ENCODE measurements at regions not wholly inside any gene's neighbourhood (a gene's known extent, or its start where the extent isn't known, plus 50 kb on each side); places are given as distances from the start of the nearest gene placed in this dataset.

DNA sequence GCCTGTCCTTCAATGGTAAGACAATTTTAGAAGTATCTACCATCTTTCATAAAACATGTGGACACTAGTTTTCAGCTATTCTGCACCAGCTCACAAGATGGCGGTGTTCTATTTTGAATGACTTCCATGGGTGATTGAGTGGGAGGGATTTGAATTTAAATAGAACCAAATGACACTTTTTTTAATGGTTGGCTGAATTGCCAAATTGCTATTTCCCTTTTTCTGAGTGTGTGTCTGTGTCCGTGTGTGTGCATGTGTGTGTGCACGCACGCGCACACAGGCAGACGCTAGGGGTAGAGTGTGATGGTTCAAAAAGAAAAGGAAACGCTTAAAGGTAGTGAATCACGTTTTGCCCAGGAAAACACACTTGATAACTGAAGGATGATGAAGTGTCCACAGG, 362.6 kb downstream of the DAD1 start:
- Histone ChIP-seq H2AFZ (ENCODE audit: low read length) (peak overlapping the region; percentile 67), H3F3A (ENCODE audit: low read length, unreplicated experiment) (no peaks in the 10 kb centered on the region), H3K36me3 (ENCODE audit: low read depth, low read length) (no peaks in the 10 kb centered on the region), H3K27ac (ENCODE audit: low read length) (no peak overlapping the region), H3K27me3 (ENCODE audit: low read length) (no peaks in the 10 kb centered on the region), H4K20me1 (ENCODE audit: low read length) (no peaks in the 10 kb centered on the region), H3K9ac (ENCODE audit: low read length) (no peak overlapping the region), H3K79me2 (ENCODE audit: low read length) (no peaks in the 10 kb centered on the region), H3K9me2 (replicated peaks; ENCODE audit: low read length) (no peaks in the 10 kb centered on the region), H3K4me2 (ENCODE audit: low read length) (peak overlapping the region; percentile 58), H3K4me1 (ENCODE audit: insufficient read depth, low read length) (peaks cover 16% of the 10 kb centered on the region), H3K4me3 (ENCODE audit: low read length) (peak overlapping the region; percentile 14; the same call in 1 of the 2 replicates), H3K9me3 (ENCODE audit: low read length) (no peaks in the 10 kb centered on the region)
- intact Hi-C loops (cut with micrococcal nuclease) = loop anchor here (1.0 to 2.0 kb wide), 5 partner anchors 24 to 154 kb away; no protein-coding TSS in a partner anchor
- ChIA-PET CTCF (interaction anchor here (1.1 to 2.1 kb wide), 4 partner anchors 25 to 164 kb away, joined by 3 to 9 read pairs (median 6); no protein-coding TSS in a partner anchor), POLR2A (ENCODE audit: unreplicated experiment) (interaction anchor here (0.5 kb wide), 1 partner anchor 246 kb away, joined by 4 read pairs; no protein-coding TSS in a partner anchor)
- ATAC-seq (peak; percentile 65), DNase-seq (peak; percentile 77)
- TF ChIP-seq EZH2phosphoT487 (IDR thresholded peaks at IDR 0.05; ENCODE audit: borderline replicate concordance, low read length) = no peak
- TF ChIP-seq, protein P1, sequence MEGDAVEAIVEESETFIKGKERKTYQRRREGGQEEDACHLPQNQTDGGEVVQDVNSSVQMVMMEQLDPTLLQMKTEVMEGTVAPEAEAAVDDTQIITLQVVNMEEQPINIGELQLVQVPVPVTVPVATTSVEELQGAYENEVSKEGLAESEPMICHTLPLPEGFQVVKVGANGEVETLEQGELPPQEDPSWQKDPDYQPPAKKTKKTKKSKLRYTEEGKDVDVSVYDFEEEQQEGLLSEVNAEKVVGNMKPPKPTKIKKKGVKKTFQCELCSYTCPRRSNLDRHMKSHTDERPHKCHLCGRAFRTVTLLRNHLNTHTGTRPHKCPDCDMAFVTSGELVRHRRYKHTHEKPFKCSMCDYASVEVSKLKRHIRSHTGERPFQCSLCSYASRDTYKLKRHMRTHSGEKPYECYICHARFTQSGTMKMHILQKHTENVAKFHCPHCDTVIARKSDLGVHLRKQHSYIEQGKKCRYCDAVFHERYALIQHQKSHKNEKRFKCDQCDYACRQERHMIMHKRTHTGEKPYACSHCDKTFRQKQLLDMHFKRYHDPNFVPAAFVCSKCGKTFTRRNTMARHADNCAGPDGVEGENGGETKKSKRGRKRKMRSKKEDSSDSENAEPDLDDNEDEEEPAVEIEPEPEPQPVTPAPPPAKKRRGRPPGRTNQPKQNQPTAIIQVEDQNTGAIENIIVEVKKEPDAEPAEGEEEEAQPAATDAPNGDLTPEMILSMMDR (conservative IDR thresholded peaks at IDR 0.05; ENCODE audit: low read depth, low read length) = peak; percentile 88
- no TSS peak for BruUV-seq (replicated peaks)

- no TSS peak for BruUV-seq (replicated peaks)
- no peaks in the 10 kb centered on the region for H3K9me2 ChIP-seq (replicated peaks; ENCODE audit: low read length)
- ChIA-PET CTCF (interaction anchor here (0.6 to 2.1 kb wide), 5 partner anchors 10 to 164 kb away, joined by 3 to 9 read pairs (median 5); no protein-coding TSS in a partner anchor), POLR2A (ENCODE audit: unreplicated experiment) (interaction anchor here (0.5 kb wide), 1 partner anchor 246 kb away, joined by 4 read pairs; no protein-coding TSS in a partner anchor)
- H3F3A ChIP-seq (ENCODE audit: low read length, unreplicated experiment) = no peaks in the 10 kb centered on the region
- no peak overlapping the region for H3K9ac ChIP-seq (ENCODE audit: low read length)
- H3K4me2 ChIP-seq (ENCODE audit: low read length) = peak overlapping the region; percentile 58
- no peak overlapping the region for H3K27ac ChIP-seq (ENCODE audit: low read length)
- H3K4me3 ChIP-seq (ENCODE audit: low read length) = peak overlapping the region; percentile 14; the same call in 1 of the 2 replicates
- H3K4me1 ChIP-seq (ENCODE audit: insufficient read depth, low read length) = peaks cover 16% of the 10 kb centered on the region
- no peaks in the 10 kb centered on the region for H4K20me1 ChIP-seq (ENCODE audit: low read length)
- DNase-seq (peak; percentile 62), ATAC-seq (peak; percentile 79)
- no peaks in the 10 kb centered on the region for H3K36me3 ChIP-seq (ENCODE audit: low read depth, low read length)
- intact Hi-C loops (cut with micrococcal nuclease) = loop anchor here (1.0 to 2.0 kb wide), 5 partner anchors 25 to 155 kb away; no protein-coding TSS in a partner anchor
- TF ChIP-seq, protein P1 (conservative IDR thresholded peaks at IDR 0.05; ENCODE audit: low read depth, low read length) = no peak
- TF ChIP-seq EZH2phosphoT487 (IDR thresholded peaks at IDR 0.05; ENCODE audit: borderline replicate concordance, low read length) (no peak), EZH2 (IDR thresholded peaks at IDR 0.05; ENCODE audit: low read length, unreplicated experiment) (no peak)
- peak overlapping the region; percentile 67 for H2AFZ ChIP-seq (ENCODE audit: low read length)
- H3K27me3 ChIP-seq (ENCODE audit: low read length) = no peaks in the 10 kb centered on the region
- H3K79me2 ChIP-seq (ENCODE audit: low read length) = no peaks in the 10 kb centered on the region
- H3K9me3 ChIP-seq (ENCODE audit: low read length) = no peaks in the 10 kb centered on the region
These were observed 363.4 kb downstream of the DAD1 start for GRCh38 chr14:22225516-22226140.

DNA sequence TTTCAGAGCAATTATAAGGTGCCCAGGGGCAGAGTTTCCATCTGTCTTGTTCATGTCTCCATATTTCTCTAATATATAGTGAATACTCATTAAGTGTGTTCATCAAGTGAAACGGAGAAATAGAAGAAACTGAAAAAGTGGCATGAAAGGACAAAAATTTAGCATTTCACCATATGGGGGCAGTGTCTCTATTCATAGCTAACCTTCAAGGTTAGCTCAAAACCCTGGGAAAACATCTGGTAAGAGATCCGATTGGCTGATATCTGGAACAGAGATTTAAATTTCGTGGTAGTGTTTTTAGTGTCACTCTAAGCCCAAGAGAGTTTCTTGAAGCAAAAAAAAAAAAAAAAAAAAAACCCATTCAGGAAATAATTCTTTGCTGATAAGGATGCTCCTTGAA, 367.5 kb downstream of the DAD1 start:
- Histone ChIP-seq H4K20me1 (ENCODE audit: low read length) (no peaks in the 10 kb centered on the region), H2AFZ (ENCODE audit: low read length) (no peak overlapping the region), H3F3A (ENCODE audit: low read length, unreplicated experiment) (no peaks in the 10 kb centered on the region), H3K9ac (ENCODE audit: low read length) (no peak overlapping the region), H3K4me2 (ENCODE audit: low read length) (no peak overlapping the region), H3K4me1 (ENCODE audit: insufficient read depth, low read length) (peaks cover 13% of the 10 kb centered on the region), H3K27me3 (ENCODE audit: low read length) (no peaks in the 10 kb centered on the region), H3K36me3 (ENCODE audit: low read depth, low read length) (no peaks in the 10 kb centered on the region), H3K27ac (ENCODE audit: low read length) (no peak overlapping the region), H3K9me3 (ENCODE audit: low read length) (no peaks in the 10 kb centered on the region), H3K9me2 (replicated peaks; ENCODE audit: low read length) (no peaks in the 10 kb centered on the region), H3K79me2 (ENCODE audit: low read length) (no peaks in the 10 kb centered on the region), H3K4me3 (ENCODE audit: low read length) (no peak overlapping the region)
- ChIA-PET CTCF (interaction anchor here (0.6 to 1.4 kb wide), 29 partner anchors 21 to 775 kb away, joined by 3 to 26 read pairs (median 5); no protein-coding TSS in a partner anchor), POLR2A (ENCODE audit: unreplicated experiment) (interaction anchor here (0.6 to 1.0 kb wide), 5 partner anchors 23 to 159 kb away, joined by 3 to 27 read pairs (median 3); no protein-coding TSS in a partner anchor)
- TF ChIP-seq, protein P1 (conservative IDR thresholded peaks at IDR 0.05; ENCODE audit: low read depth, low read length) = peak; percentile 79
- TF ChIP-seq EZH2 (IDR thresholded peaks at IDR 0.05; ENCODE audit: low read length, unreplicated experiment) (no peak), EZH2phosphoT487 (IDR thresholded peaks at IDR 0.05; ENCODE audit: borderline replicate concordance, low read length) (no peak)
- ATAC-seq (no peak), DNase-seq (peak; percentile 72)
- no TSS peak for BruUV-seq (replicated peaks)
- intact Hi-C loops (cut with micrococcal nuclease) = loop anchor here (2.0 kb wide), 3 partner anchors 81 to 249 kb away; no protein-coding TSS in a partner anchor
